ENCODE measurements at regions not wholly inside any gene's neighbourhood (a gene's known extent, or its start where the extent isn't known, plus 50 kb on each side); places are given as distances from the start of the nearest gene placed in this dataset.

DNA sequence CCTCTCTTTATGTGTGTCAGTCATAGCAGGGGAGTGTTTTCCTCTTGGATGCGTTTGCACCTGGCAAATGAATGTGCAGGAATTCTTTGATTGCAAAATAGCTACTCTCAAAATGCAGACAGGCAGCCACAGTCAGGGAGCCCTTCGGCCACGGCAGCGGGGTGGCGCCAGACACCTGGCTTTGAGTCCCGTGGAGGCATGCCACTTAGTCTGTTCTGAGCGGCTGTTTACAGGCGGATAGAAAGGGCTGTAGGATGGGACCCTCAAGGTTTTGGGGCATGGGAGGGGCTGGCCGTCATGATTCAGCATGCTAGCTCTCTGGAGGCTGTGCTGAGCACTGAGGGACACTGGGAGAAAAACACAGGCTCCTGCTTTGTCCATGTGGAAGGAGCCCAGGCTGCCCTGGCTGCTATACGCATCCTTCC, 117.1 kb downstream of the SLC25A47 start (continued):
- no peak for TF ChIP-seq CHD7 (IDR thresholded peaks at IDR 0.05; ENCODE audit: insufficient replicate concordance, low read length)
- TF ChIP-seq BRCA1 (IDR thresholded peaks at IDR 0.05; ENCODE audit: low read depth, low read length) = no peak
- TF ChIP-seq SAP30 (IDR thresholded peaks at IDR 0.05; ENCODE audit: insufficient read depth, insufficient replicate concordance, low read length) = no peak
- no peak for TF ChIP-seq CHD1 (IDR thresholded peaks at IDR 0.05; ENCODE audit: low read depth, low read length)
- TF ChIP-seq ASH2L (IDR thresholded peaks at IDR 0.05; ENCODE audit: low read length) = no peak
- TF ChIP-seq TBP (IDR thresholded peaks at IDR 0.05; ENCODE audit: low read depth, low read length) = no peak
- no peak for TF ChIP-seq ATF3 (IDR thresholded peaks at IDR 0.05; ENCODE audit: insufficient read depth, low read depth, low read length)
- TF ChIP-seq SP2 (IDR thresholded peaks at IDR 0.05; ENCODE audit: low read length) = no peak
- no peak for TF ChIP-seq TCF12 (IDR thresholded peaks at IDR 0.05; ENCODE audit: low read depth, low read length)
- peak; percentile 85 for TF ChIP-seq CEBPB (IDR thresholded peaks at IDR 0.05; ENCODE audit: low read depth, low read length)

All from H1 (cell line).